ENCODE measurements at regions not wholly inside any gene's neighbourhood (a gene's known extent, or its start where the extent isn't known, plus 50 kb on each side); places are given as distances from the start of the nearest gene placed in this dataset.

DNA sequence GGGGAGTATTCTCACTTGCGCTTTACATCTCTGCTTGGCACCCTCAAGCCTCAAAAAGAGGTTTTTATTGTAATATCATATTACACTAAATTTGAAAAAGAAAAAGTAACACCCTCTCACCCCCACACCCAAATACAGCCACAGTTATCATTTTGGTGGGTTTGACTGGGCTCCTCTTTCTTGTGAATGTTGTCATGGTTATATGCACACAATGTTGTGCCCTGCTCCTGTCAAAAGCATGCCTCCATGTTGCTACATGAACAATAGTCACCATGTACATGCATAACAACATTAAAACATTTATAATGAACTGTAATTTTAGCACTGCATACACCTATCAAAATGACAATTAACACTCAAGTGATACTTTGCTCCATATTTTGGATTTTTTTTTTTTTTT, 100.2 kb downstream of the BCL2L11 start:
- TF ChIP-seq GATA2 (IDR thresholded peaks at IDR 0.05; ENCODE audit: insufficient read depth, insufficient read length, low read depth, low read length) (no peak), POLR2A (IDR thresholded peaks at IDR 0.05; ENCODE audit: low read depth, low read length) (no peak), EZH2 (IDR thresholded peaks at IDR 0.05; ENCODE audit: borderline replicate concordance, low read depth, low read length, severe bottlenecking) (no peak)
- TF ChIP-seq, protein P1, sequence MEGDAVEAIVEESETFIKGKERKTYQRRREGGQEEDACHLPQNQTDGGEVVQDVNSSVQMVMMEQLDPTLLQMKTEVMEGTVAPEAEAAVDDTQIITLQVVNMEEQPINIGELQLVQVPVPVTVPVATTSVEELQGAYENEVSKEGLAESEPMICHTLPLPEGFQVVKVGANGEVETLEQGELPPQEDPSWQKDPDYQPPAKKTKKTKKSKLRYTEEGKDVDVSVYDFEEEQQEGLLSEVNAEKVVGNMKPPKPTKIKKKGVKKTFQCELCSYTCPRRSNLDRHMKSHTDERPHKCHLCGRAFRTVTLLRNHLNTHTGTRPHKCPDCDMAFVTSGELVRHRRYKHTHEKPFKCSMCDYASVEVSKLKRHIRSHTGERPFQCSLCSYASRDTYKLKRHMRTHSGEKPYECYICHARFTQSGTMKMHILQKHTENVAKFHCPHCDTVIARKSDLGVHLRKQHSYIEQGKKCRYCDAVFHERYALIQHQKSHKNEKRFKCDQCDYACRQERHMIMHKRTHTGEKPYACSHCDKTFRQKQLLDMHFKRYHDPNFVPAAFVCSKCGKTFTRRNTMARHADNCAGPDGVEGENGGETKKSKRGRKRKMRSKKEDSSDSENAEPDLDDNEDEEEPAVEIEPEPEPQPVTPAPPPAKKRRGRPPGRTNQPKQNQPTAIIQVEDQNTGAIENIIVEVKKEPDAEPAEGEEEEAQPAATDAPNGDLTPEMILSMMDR (IDR thresholded peaks at IDR 0.05; ENCODE audit: extremely low read depth in 1 of 2, insufficient read depth in 1 of 2, low read depth in 1 of 2, low read length in 2 of 2), result no peak
- TF ChIP-seq, protein P2, sequence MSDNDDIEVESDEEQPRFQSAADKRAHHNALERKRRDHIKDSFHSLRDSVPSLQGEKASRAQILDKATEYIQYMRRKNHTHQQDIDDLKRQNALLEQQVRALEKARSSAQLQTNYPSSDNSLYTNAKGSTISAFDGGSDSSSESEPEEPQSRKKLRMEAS (IDR thresholded peaks at IDR 0.05; ENCODE audit: insufficient read depth, insufficient read length), result no peak
